ENCODE measurements at regions not wholly inside any gene's neighbourhood (a gene's known extent, or its start where the extent isn't known, plus 50 kb on each side); places are given as distances from the start of the nearest gene placed in this dataset.
"Not testable (repeated sequence)": the region's sequence is repeated elsewhere in the genome, so short reads cannot be mapped to it uniquely, and the experiment has no call there.

DNA sequence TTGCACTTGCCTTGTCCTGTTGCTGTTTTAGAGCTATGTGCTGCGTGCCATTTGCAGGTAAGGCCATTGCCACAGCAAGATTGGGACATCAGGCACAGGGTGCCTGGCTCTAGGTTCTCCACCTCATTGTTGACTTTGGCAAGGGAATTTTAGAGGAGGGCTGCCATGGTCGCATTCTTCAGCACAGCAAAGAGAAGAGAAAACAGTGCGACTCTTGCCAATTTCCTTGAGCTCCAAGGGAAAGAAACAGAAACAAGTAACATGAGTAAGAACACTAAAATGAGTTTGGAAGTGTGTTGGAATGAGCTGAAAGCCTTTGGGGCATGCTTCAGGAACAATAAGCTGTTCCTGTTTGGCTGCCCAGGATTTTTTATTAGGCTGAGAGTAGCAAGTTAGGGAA lies 188.1 kb upstream of the IL12B start:
- H3K27me3 ChIP-seq (ENCODE audit: insufficient read depth, low read length) = no peaks in the 10 kb centered on the region
- H3K4me2 ChIP-seq (ENCODE audit: low read length) = peak overlapping the region; percentile 35
- TF ChIP-seq EZH2 (IDR thresholded peaks at IDR 0.05; ENCODE audit: insufficient read depth, low read length) = no peak
- TF ChIP-seq, protein P1, sequence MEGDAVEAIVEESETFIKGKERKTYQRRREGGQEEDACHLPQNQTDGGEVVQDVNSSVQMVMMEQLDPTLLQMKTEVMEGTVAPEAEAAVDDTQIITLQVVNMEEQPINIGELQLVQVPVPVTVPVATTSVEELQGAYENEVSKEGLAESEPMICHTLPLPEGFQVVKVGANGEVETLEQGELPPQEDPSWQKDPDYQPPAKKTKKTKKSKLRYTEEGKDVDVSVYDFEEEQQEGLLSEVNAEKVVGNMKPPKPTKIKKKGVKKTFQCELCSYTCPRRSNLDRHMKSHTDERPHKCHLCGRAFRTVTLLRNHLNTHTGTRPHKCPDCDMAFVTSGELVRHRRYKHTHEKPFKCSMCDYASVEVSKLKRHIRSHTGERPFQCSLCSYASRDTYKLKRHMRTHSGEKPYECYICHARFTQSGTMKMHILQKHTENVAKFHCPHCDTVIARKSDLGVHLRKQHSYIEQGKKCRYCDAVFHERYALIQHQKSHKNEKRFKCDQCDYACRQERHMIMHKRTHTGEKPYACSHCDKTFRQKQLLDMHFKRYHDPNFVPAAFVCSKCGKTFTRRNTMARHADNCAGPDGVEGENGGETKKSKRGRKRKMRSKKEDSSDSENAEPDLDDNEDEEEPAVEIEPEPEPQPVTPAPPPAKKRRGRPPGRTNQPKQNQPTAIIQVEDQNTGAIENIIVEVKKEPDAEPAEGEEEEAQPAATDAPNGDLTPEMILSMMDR (IDR thresholded peaks at IDR 0.05; ENCODE audit: insufficient read depth, low read depth, low read length) = no peak
- no peaks in the 10 kb centered on the region for H3K36me3 ChIP-seq (ENCODE audit: insufficient read depth, low read length)
- H3K27ac Mint-ChIP-seq (ENCODE audit: unreplicated experiment) = no peak overlapping the region
- H3K27ac ChIP-seq (ENCODE audit: low read depth, low read length) = no peak overlapping the region
- DNase-seq (ENCODE audit: low read depth) = peak; percentile 60
- no peaks in the 10 kb centered on the region for H3K9me3 ChIP-seq (ENCODE audit: insufficient read depth, low read depth, low read length)
- H3K4me1 Mint-ChIP-seq (ENCODE audit: low read depth, unreplicated experiment) = peaks cover 3% of the 10 kb centered on the region
- peak; percentile 20 for FAIRE-seq
- H3K4me3 ChIP-seq (ENCODE audit: insufficient read depth, low read depth, low read length) = no peak overlapping the region
- no peaks in the 10 kb centered on the region for H3K79me2 ChIP-seq (ENCODE audit: insufficient read depth, low read length)
- H3K9ac ChIP-seq (ENCODE audit: low read length) = no peak overlapping the region
- no peak overlapping the region for H3K4me3 Mint-ChIP-seq (ENCODE audit: unreplicated experiment)
- no peaks in the 10 kb centered on the region for H3K36me3 Mint-ChIP-seq (ENCODE audit: low read depth, unreplicated experiment)
- H3K9me3 Mint-ChIP-seq (ENCODE audit: unreplicated experiment) = no peaks in the 10 kb centered on the region
- peaks cover 27% of the 10 kb centered on the region for H3K27me3 Mint-ChIP-seq (ENCODE audit: low read depth, unreplicated experiment)
- H2AFZ ChIP-seq (ENCODE audit: low read depth, low read length) = no peak overlapping the region
- peaks cover 10% of the 10 kb centered on the region for H3K4me1 ChIP-seq (ENCODE audit: insufficient read depth, low read length)
- no peaks in the 10 kb centered on the region for H4K20me1 ChIP-seq (ENCODE audit: insufficient read depth, low read length)

DNA sequence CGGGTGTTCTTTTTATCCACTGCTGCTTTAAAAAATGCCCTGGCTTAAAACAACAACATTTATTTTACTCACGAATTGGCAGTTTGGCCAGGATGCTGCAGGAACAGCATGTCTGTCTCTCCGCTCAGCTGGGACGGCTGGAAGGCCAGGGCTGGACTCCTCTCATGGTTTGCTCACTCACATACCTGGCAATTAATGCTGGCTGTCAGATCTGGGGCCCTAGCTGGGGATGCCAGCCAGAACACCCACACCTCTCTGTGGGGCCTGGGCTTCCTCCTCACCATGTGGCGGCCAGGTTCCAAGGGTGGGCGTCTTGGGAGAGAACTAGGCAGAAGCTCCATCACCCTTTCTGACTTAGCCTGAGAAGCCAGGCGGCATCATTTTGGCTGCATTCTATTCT lies 189.1 kb upstream of the IL12B start:
- Histone ChIP-seq H3K27me3 (ENCODE audit: insufficient read depth, low read length) (no peaks in the 10 kb centered on the region), H3K9ac (ENCODE audit: low read length) (no peak overlapping the region), H4K20me1 (ENCODE audit: insufficient read depth, low read length) (no peaks in the 10 kb centered on the region), H3K27ac (ENCODE audit: low read depth, low read length) (no peak overlapping the region), H2AFZ (ENCODE audit: low read depth, low read length) (no peak overlapping the region), H3K4me2 (ENCODE audit: low read length) (no peak overlapping the region), H3K4me3 (ENCODE audit: insufficient read depth, low read depth, low read length) (no peak overlapping the region), H3K4me1 (ENCODE audit: insufficient read depth, low read length) (peaks cover 10% of the 10 kb centered on the region), H3K36me3 (ENCODE audit: insufficient read depth, low read length) (no peaks in the 10 kb centered on the region), H3K9me3 (ENCODE audit: insufficient read depth, low read depth, low read length) (no peaks in the 10 kb centered on the region), H3K79me2 (ENCODE audit: insufficient read depth, low read length) (no peaks in the 10 kb centered on the region)
- no peak for DNase-seq (ENCODE audit: low read depth)
- FAIRE-seq = no peak
- H3K4me1 Mint-ChIP-seq (ENCODE audit: low read depth, unreplicated experiment) = peaks cover 3% of the 10 kb centered on the region
- no peaks in the 10 kb centered on the region for H3K9me3 Mint-ChIP-seq (ENCODE audit: unreplicated experiment)
- TF ChIP-seq EZH2 (IDR thresholded peaks at IDR 0.05; ENCODE audit: insufficient read depth, low read length) = no peak
- TF ChIP-seq, protein P1 (IDR thresholded peaks at IDR 0.05; ENCODE audit: insufficient read depth, low read depth, low read length) = no peak
- no peak overlapping the region for H3K4me3 Mint-ChIP-seq (ENCODE audit: unreplicated experiment)
- H3K27ac Mint-ChIP-seq (ENCODE audit: unreplicated experiment) = no peak overlapping the region
- H3K36me3 Mint-ChIP-seq (ENCODE audit: low read depth, unreplicated experiment) = no peaks in the 10 kb centered on the region
- H3K27me3 Mint-ChIP-seq (ENCODE audit: low read depth, unreplicated experiment) = peaks cover 24% of the 10 kb centered on the region

DNA sequence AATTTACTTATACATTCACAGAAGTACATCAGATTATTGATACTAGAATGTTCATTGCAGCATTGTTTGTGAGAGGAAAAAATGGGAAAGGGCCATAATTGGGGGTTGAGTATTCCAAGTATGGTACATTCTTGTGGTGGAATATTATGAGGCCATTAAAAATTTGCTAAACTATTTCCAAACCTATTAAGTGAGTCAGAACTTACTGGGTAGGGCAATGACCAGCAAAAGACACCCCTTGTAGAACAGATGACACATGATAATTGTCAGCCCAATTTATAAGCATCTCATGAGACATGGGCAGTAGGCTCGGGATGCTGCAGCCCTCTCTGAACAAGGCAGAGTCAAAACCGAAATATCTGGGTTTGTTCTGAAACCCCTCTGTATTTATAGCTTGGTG lies 192.6 kb upstream of the IL12B start:
- peaks cover 3% of the 10 kb centered on the region for H3K4me1 Mint-ChIP-seq (ENCODE audit: low read depth, unreplicated experiment)
- peaks cover 14% of the 10 kb centered on the region for H3K4me1 ChIP-seq (ENCODE audit: insufficient read depth, low read length)
- DNase-seq (ENCODE audit: low read depth) = no peak

DNA sequence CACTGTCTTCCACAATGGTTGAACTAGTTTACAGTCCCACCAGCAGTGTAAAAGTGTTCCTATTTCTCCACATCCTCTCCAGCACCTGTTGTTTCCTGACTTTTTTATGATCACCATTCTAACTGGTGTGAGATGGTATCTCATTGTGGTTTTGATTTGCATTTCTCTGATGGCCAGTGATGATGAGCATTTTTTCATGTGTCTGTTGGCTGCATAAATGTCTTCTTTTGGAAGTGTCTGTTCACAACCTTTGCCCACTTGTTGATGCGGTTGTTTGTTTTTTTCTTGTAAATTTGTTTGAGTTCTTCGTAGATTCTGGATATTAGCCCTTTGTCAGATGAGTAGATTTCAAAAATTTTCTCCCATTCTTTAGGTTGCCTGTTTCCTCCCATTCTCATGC lies 194.0 kb upstream of the IL12B start:
- H3K4me2 ChIP-seq (ENCODE audit: low read length); H3K27ac ChIP-seq (ENCODE audit: low read depth, low read length); H3K9ac ChIP-seq (ENCODE audit: low read length); H3K4me1 Mint-ChIP-seq (ENCODE audit: low read depth, unreplicated experiment); H3K36me3 ChIP-seq (ENCODE audit: insufficient read depth, low read length); H3K27me3 ChIP-seq (ENCODE audit: insufficient read depth, low read length); H3K9me3 Mint-ChIP-seq (ENCODE audit: unreplicated experiment); H4K20me1 ChIP-seq (ENCODE audit: insufficient read depth, low read length); FAIRE-seq; H3K79me2 ChIP-seq (ENCODE audit: insufficient read depth, low read length); H3K4me3 ChIP-seq (ENCODE audit: insufficient read depth, low read depth, low read length); H3K4me3 Mint-ChIP-seq (ENCODE audit: unreplicated experiment); DNase-seq (ENCODE audit: low read depth); H3K36me3 Mint-ChIP-seq (ENCODE audit: low read depth, unreplicated experiment); H2AFZ ChIP-seq (ENCODE audit: low read depth, low read length); H3K27me3 Mint-ChIP-seq (ENCODE audit: low read depth, unreplicated experiment); H3K9me3 ChIP-seq (ENCODE audit: insufficient read depth, low read depth, low read length); H3K4me1 ChIP-seq (ENCODE audit: insufficient read depth, low read length); H3K27ac Mint-ChIP-seq (ENCODE audit: unreplicated experiment): not testable (repeated sequence)

More for the DNA sequence above, 192.6 kb upstream of the IL12B start:
- H2AFZ ChIP-seq (ENCODE audit: low read depth, low read length) = no peak overlapping the region
- FAIRE-seq = no peak
- no peak overlapping the region for H3K4me3 ChIP-seq (ENCODE audit: insufficient read depth, low read depth, low read length)
- H3K9ac ChIP-seq (ENCODE audit: low read length) = no peak overlapping the region
- H3K27me3 Mint-ChIP-seq (ENCODE audit: low read depth, unreplicated experiment) = peaks cover 10% of the 10 kb centered on the region
- H3K27ac ChIP-seq (ENCODE audit: low read depth, low read length) = no peak overlapping the region
- H4K20me1 ChIP-seq (ENCODE audit: insufficient read depth, low read length) = no peaks in the 10 kb centered on the region
- peaks cover 3% of the 10 kb centered on the region for H3K9me3 Mint-ChIP-seq (ENCODE audit: unreplicated experiment)
- no peaks in the 10 kb centered on the region for H3K36me3 ChIP-seq (ENCODE audit: insufficient read depth, low read length)
- H3K9me3 ChIP-seq (ENCODE audit: insufficient read depth, low read depth, low read length) = peaks cover 3% of the 10 kb centered on the region
- TF ChIP-seq, protein P1 (IDR thresholded peaks at IDR 0.05; ENCODE audit: insufficient read depth, low read depth, low read length) = no peak
- no peak for TF ChIP-seq EZH2 (IDR thresholded peaks at IDR 0.05; ENCODE audit: insufficient read depth, low read length)
- no peaks in the 10 kb centered on the region for H3K79me2 ChIP-seq (ENCODE audit: insufficient read depth, low read length)
- no peak overlapping the region for H3K27ac Mint-ChIP-seq (ENCODE audit: unreplicated experiment)
- no peaks in the 10 kb centered on the region for H3K36me3 Mint-ChIP-seq (ENCODE audit: low read depth, unreplicated experiment)
- no peak overlapping the region for H3K4me3 Mint-ChIP-seq (ENCODE audit: unreplicated experiment)
- H3K4me2 ChIP-seq (ENCODE audit: low read length) = no peak overlapping the region
- no peaks in the 10 kb centered on the region for H3K27me3 ChIP-seq (ENCODE audit: insufficient read depth, low read length)
